Suprapubic skin (tissue), 4 donors: ENCODE measurements at regions not wholly inside any gene's neighbourhood (a gene's known extent, or its start where the extent isn't known, plus 50 kb on each side); places are given as distances from the start of the nearest gene placed in this dataset.

Source experiments
- DNase-seq, 2 donors: peaks; one replicate each; pipeline ENCODE4 v3.0.0-alpha.2; 2019; ENCODE audit warnings: low spot score in 2 of 2
- H3K27ac ChIP-seq: fragments of 200-600 bp; sonication (generic); one replicate; pipeline ENCODE4 v1.5.1; 2019
- H3K27me3 ChIP-seq: fragments of 200-600 bp; sonication (generic); one replicate; pipeline ENCODE4 v1.5.1; 2019
- H3K36me3 ChIP-seq: fragments of 200-600 bp; sonication (generic); one replicate; pipeline ENCODE4 v1.5.1; 2019
- H3K4me1 ChIP-seq: fragments of 200-600 bp; sonication (generic); one replicate; pipeline ENCODE4 v1.5.1; 2019
- H3K4me3 ChIP-seq: fragments of 200-600 bp; sonication (generic); one replicate; pipeline ENCODE4 v1.5.1; 2019; ENCODE audit warnings: mild to moderate bottlenecking
- H3K9me3 ChIP-seq: fragments of 200-600 bp; sonication (generic); one replicate; pipeline ENCODE4 v1.5.1; 2019
- EP300 ChIP-seq: sonication (generic); formaldehyde crosslinking; IDR thresholded peaks from one replicate; pipeline ENCODE4 v1.6.1; 2017; ENCODE audit warnings: antibody characterized with exemption
- POLR2A ChIP-seq, 2 donors: fragments of 450-650 bp; IDR thresholded peaks; one replicate each; pipeline ENCODE4 v1.6.1; 2017; ENCODE audit warnings: antibody characterized with exemption in 2 of 2, mild to moderate bottlenecking in 2 of 2, moderate library complexity in 2 of 2
- POLR2AphosphoS5 ChIP-seq, 3 donors: sonication (generic); formaldehyde crosslinking; IDR thresholded peaks; one replicate each; pipeline ENCODE4 v1.6.1; 2017; ENCODE audit warnings: antibody characterized with exemption in 3 of 3
- WGBS: methylation state at CpG from one replicate; pipeline ENCODE4 v1.1.5; 2018; 5-methylcytosine and 5-hydroxymethylcytosine counted together
- TF ChIP-seq, protein P1 (sequence below), 2 donors: fragments of 200-600 bp in 1 of 2; fragments of 450-650 bp in 1 of 2; sonication (generic) in 1 of 2; IDR thresholded peaks; one replicate each; pipeline ENCODE4 v1.5.1; 2016 to 2019; ENCODE audit warnings: antibody characterized with exemption in 2 of 2, mild to moderate bottlenecking in 1 of 2, moderate library complexity in 1 of 2

DNA sequence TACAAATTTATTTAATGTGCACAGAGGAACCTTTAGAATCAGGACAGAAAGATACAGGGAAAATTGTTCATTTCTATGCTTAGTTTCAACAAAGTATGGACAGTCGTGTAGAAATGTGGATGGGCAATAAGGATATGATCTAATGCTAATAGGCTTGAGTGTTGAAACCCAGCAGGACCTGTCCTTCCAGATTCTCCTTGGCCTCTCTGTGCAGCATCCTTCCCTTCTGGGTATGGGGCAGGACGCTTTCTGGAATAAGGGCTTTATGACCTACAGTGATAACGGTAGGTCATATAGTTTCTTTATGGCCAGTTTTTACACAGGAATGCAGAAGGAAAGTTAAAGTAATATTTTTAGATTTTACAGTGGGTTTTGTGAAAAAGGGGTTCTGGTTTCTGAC lies 698.1 kb downstream of the SI start:
- no peak overlapping the region for H3K27ac ChIP-seq
- no peaks in the 10 kb centered on the region for H3K4me1 ChIP-seq
- DNase-seq = no peak
- no peaks in the 10 kb centered on the region for H3K36me3 ChIP-seq
- no peaks in the 10 kb centered on the region for H3K27me3 ChIP-seq
- H3K4me3 ChIP-seq = no peak overlapping the region
- WGBS = 56% methylated on average over 3 of the region's 3 CpGs
- H3K9me3 ChIP-seq = no peaks in the 10 kb centered on the region
- TF ChIP-seq, protein P1, sequence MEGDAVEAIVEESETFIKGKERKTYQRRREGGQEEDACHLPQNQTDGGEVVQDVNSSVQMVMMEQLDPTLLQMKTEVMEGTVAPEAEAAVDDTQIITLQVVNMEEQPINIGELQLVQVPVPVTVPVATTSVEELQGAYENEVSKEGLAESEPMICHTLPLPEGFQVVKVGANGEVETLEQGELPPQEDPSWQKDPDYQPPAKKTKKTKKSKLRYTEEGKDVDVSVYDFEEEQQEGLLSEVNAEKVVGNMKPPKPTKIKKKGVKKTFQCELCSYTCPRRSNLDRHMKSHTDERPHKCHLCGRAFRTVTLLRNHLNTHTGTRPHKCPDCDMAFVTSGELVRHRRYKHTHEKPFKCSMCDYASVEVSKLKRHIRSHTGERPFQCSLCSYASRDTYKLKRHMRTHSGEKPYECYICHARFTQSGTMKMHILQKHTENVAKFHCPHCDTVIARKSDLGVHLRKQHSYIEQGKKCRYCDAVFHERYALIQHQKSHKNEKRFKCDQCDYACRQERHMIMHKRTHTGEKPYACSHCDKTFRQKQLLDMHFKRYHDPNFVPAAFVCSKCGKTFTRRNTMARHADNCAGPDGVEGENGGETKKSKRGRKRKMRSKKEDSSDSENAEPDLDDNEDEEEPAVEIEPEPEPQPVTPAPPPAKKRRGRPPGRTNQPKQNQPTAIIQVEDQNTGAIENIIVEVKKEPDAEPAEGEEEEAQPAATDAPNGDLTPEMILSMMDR (IDR thresholded peaks at IDR 0.05) = no peak
- TF ChIP-seq POLR2A (IDR thresholded peaks at IDR 0.05) (no peak), EP300 (no peak), POLR2AphosphoS5 (IDR thresholded peaks at IDR 0.05) (no peak)

DNA sequence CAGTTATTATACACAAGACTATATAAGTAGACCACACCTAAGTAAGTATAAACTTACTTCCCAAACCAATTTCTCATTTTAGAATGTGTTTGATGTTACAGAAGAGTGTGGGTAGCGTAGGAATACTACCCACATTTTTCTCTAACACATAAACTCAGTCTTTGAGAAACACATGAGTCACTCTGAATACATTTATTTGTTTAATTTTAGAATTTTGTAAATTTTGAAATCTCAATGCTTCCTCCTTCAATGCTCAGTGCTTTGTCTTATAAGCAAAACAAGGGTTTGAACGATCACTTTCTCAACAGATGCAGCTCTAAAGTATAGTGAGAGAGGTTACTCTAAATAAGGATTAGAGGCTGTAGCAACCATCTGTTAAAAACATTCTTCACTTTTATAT lies 700.8 kb downstream of the SI start:
- no peaks in the 10 kb centered on the region for H3K27me3 ChIP-seq
- no peaks in the 10 kb centered on the region for H3K9me3 ChIP-seq
- no peak overlapping the region for H3K4me3 ChIP-seq
- 67% methylated on average over 2 of the region's 2 CpGs for WGBS
- no peaks in the 10 kb centered on the region for H3K4me1 ChIP-seq
- DNase-seq = no peak
- TF ChIP-seq, protein P1 (IDR thresholded peaks at IDR 0.05) = no peak
- TF ChIP-seq POLR2A (IDR thresholded peaks at IDR 0.05) (no peak), EP300 (no peak), POLR2AphosphoS5 (IDR thresholded peaks at IDR 0.05) (no peak)
- no peak overlapping the region for H3K27ac ChIP-seq
- H3K36me3 ChIP-seq = no peaks in the 10 kb centered on the region

DNA sequence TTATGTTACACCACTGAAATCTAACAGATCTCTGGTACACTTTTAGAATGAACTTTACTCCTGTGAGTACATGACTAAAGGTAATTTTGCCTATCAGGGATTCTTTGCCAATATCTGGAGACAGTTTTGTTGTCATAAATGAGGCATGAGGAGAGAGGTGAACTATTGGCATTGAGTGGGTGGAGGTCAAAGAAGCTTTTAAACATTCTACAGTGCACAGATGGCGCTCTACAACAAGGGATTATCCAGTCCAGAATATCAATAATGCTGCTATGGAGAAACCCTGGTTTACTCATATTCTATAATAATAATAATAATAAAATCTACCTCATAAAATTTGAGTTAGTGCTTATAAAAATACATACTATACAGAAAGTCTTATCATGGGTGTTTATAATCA lies 702.3 kb downstream of the SI start:
- DNase-seq = no peak
- H3K27me3 ChIP-seq = no peaks in the 10 kb centered on the region
- no peak overlapping the region for H3K27ac ChIP-seq
- H3K4me3 ChIP-seq = no peak overlapping the region
- 86% methylated on average over 1 of the region's 1 CpG for WGBS
- no peaks in the 10 kb centered on the region for H3K36me3 ChIP-seq
- no peaks in the 10 kb centered on the region for H3K9me3 ChIP-seq
- TF ChIP-seq EP300 (no peak), POLR2A (IDR thresholded peaks at IDR 0.05) (no peak), POLR2AphosphoS5 (IDR thresholded peaks at IDR 0.05) (no peak)
- TF ChIP-seq, protein P1 (IDR thresholded peaks at IDR 0.05) = no peak
- no peaks in the 10 kb centered on the region for H3K4me1 ChIP-seq

DNA sequence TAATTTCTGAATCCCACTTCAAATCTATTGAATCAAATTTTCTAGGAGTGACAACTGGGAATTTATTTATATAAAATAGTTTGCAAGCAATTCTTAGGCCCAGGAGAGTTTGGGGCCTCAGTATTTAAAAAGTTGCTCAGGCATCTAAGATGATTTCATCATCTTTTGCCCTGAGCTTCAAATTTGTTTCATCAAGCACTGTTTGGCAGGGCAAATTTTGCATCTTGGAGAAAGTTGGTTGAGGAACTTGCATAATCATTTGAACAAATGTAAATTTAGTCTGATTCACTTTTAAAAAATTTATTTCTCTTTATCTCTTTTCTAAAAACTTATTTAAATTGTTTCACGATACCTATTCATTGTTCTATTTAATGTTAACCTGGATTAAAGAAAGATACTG lies 702.8 kb downstream of the SI start:
- Histone ChIP-seq H3K9me3 (no peaks in the 10 kb centered on the region), H3K4me3 (no peak overlapping the region), H3K36me3 (no peaks in the 10 kb centered on the region), H3K4me1 (no peaks in the 10 kb centered on the region), H3K27ac (no peak overlapping the region), H3K27me3 (no peaks in the 10 kb centered on the region)
- DNase-seq = no peak
- TF ChIP-seq POLR2AphosphoS5 (IDR thresholded peaks at IDR 0.05) (no peak), EP300 (no peak), POLR2A (IDR thresholded peaks at IDR 0.05) (no peak)
- TF ChIP-seq, protein P1 (IDR thresholded peaks at IDR 0.05) = no peak
- 27% methylated on average over 1 of the region's 1 CpG for WGBS

DNA sequence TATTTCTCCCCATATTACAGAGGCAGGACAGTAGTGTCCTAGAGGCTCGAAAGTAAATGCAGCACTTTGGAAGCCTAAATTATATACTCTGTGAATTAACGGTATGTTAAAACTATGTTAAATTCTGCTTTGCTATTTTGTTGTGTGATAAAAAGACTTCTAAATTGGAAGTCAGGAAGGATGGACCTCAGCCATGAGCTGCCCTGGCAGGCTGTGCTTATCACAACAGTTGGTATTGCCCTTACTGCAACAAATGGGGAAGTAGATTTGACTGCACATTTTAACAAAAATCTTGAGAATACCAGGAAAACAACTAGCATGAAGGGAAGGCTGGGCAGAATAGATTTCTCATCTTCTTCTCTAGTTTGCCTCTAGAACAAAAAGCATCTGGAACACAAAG lies 706.6 kb downstream of the SI start:
- Histone ChIP-seq H3K36me3 (no peaks in the 10 kb centered on the region), H3K27me3 (no peaks in the 10 kb centered on the region), H3K4me3 (no peak overlapping the region), H3K27ac (no peak overlapping the region), H3K4me1 (no peaks in the 10 kb centered on the region), H3K9me3 (no peaks in the 10 kb centered on the region)
- TF ChIP-seq, protein P1 (IDR thresholded peaks at IDR 0.05) = no peak
- no peak for TF ChIP-seq POLR2A (IDR thresholded peaks at IDR 0.05)
- no peak for TF ChIP-seq POLR2AphosphoS5 (IDR thresholded peaks at IDR 0.05)
- TF ChIP-seq EP300 = no peak
- DNase-seq = no peak
- 91% methylated on average over 2 of the region's 2 CpGs for WGBS
